Common myeloid progenitor, CD34-positive (primary cell): ENCODE measurements at regions not wholly inside any gene's neighbourhood (a gene's known extent, or its start where the extent isn't known, plus 50 kb on each side); places are given as distances from the start of the nearest gene placed in this dataset.
"Not testable (repeated sequence)": the region's sequence is repeated elsewhere in the genome, so short reads cannot be mapped to it uniquely, and the experiment has no call there.

ENCODE experiments used
- CTCF ChIA-PET: fragments of 350-600 bp; sonication (Branson Sonifier 250); formaldehyde crosslinking; loops from one replicate; lab custom pipeline; 2021; ENCODE audit warnings: antibody characterized with exemption; lab: Charles Lee
- POLR2A ChIA-PET: fragments of 350-600 bp; sonication (Branson Sonifier 250); formaldehyde crosslinking; loops from one replicate; lab custom pipeline; 2021; ENCODE audit warnings: antibody characterized with exemption; lab: Charles Lee
- DNase-seq, 3 donors: peaks; one replicate each; pipeline versions ENCODE4 v3.0.0 to v3.0.0-alpha.2; 2013
- H3K27ac ChIP-seq, 2 experiments: 1 replicate in 1 of 2; 2 replicates in 1 of 2; pipeline ENCODE4 v1.7.0; 2013; ENCODE audit warnings: inconsistent platforms in 2 of 2, low read length in 2 of 2, mild to moderate bottlenecking in 2 of 2, low read depth in 1 of 2, moderate library complexity in 1 of 2; ENCODE audit not compliant: severe bottlenecking in 2 of 2, insufficient read depth in 1 of 2, poor library complexity in 1 of 2
- H3K27me3 ChIP-seq, 5 experiments: replicated peaks in 2 of 5; 1 replicate in 3 of 5; 2 replicates in 2 of 5; pipeline versions ENCODE4 v1.6.1 to v1.7.0; 2013; ENCODE audit warnings: low read length in 4 of 5, mild to moderate bottlenecking in 2 of 5, moderate library complexity in 2 of 5, inconsistent platforms in 1 of 5; ENCODE audit not compliant: insufficient read depth in 5 of 5, control insufficient read depth in 4 of 5
- H3K36me3 ChIP-seq, 4 experiments: 1 replicate in 2 of 4; 2 replicates in 2 of 4; pipeline versions ENCODE4 v1.6.1 to v1.7.0; 2013; ENCODE audit warnings: low read length in 3 of 4, control low read depth in 1 of 4, mild to moderate bottlenecking in 1 of 4; ENCODE audit not compliant: control insufficient read depth in 4 of 4, insufficient read depth in 4 of 4
- H3K4me1 ChIP-seq, 4 experiments: 1 replicate in 3 of 4; 2 replicates in 1 of 4; pipeline versions ENCODE4 v1.6.1 to v1.7.1; 2013; ENCODE audit warnings: low read length in 3 of 4, mild to moderate bottlenecking in 3 of 4, control low read depth in 1 of 4, inconsistent platforms in 1 of 4, moderate library complexity in 1 of 4; ENCODE audit not compliant: control insufficient read depth in 4 of 4, insufficient read depth in 4 of 4; ENCODE audit errors: control extremely low read depth in 1 of 4
- H3K4me3 ChIP-seq, 7 experiments: 1 replicate in 4 of 7; 2 replicates in 3 of 7; pipeline versions ENCODE4 v1.5.1 to v1.7.0; 2013; ENCODE audit warnings: mild to moderate bottlenecking in 7 of 7, low read length in 6 of 7, moderate library complexity in 6 of 7, inconsistent platforms in 2 of 7, low read depth in 2 of 7, control low read depth in 1 of 7; ENCODE audit not compliant: insufficient read depth in 4 of 7, control insufficient read depth in 1 of 7; ENCODE audit errors: extremely low read depth in 1 of 7
- H3K9me3 ChIP-seq, 5 experiments: 1 replicate in 4 of 5; 2 replicates in 1 of 5; pipeline versions ENCODE4 v1.6.1 to v1.7.1; 2013; ENCODE audit warnings: low read length in 4 of 5, mild to moderate bottlenecking in 2 of 5, inconsistent platforms in 1 of 5, low read depth in 1 of 5, moderate library complexity in 1 of 5; ENCODE audit not compliant: control insufficient read depth in 4 of 5, insufficient read depth in 2 of 5; ENCODE audit errors: control extremely low read depth in 1 of 5
- WGBS: methylation state at CpG from one replicate; pipeline ENCODE4 v1.1.5; 2013; ENCODE audit not compliant: insufficient coverage; 5-methylcytosine and 5-hydroxymethylcytosine counted together

GRCh38 chr2:59761966-59762365 is 791.5 kb downstream of the BCL11A start:
- no peak for DNase-seq
- WGBS: no CpG with 5 or more reads among the region's 1 CpG
- no peaks in the 10 kb centered on the region for H3K4me1 ChIP-seq
- no peak overlapping the region for H3K4me3 ChIP-seq
- H3K27ac ChIP-seq: no peak overlapping the region
- POLR2A ChIA-PET: no interaction called here
- no peaks in the 10 kb centered on the region for H3K36me3 ChIP-seq
- CTCF ChIA-PET: no interaction called here
- no peaks in the 10 kb centered on the region for H3K9me3 ChIP-seq
- no peaks in the 10 kb centered on the region for H3K27me3 ChIP-seq

- ChIA-PET POLR2A (no interaction called here), CTCF (no interaction called here)
- peaks cover 0 to 10% (median 8%) of the 10 kb centered on the region in 4 experiments for H3K4me1 ChIP-seq
- H3K9me3 ChIP-seq: no peaks in the 10 kb centered on the region
- no peaks in the 10 kb centered on the region for H3K27me3 ChIP-seq
- no peak overlapping the region for H3K4me3 ChIP-seq
- WGBS: 92% methylated on average over 4 of the region's 5 CpGs
- no peaks in the 10 kb centered on the region for H3K36me3 ChIP-seq
- no peak overlapping the region for H3K27ac ChIP-seq
- no peak for DNase-seq
Observed at GRCh38 chr2:59756150-59756549, 797.3 kb downstream of the BCL11A start.

- H3K27ac ChIP-seq: no peak overlapping the region
- DNase-seq: no peak
- ChIA-PET CTCF (no interaction called here), POLR2A (no interaction called here)
- no peaks in the 10 kb centered on the region for H3K36me3 ChIP-seq
- H3K4me3 ChIP-seq: no peak overlapping the region
- no peaks in the 10 kb centered on the region for H3K9me3 ChIP-seq
- no peaks in the 10 kb centered on the region for H3K27me3 ChIP-seq
- 100% methylated on average over 3 of the region's 9 CpGs for WGBS
- H3K4me1 ChIP-seq: peaks cover 0 to 10% (median 8%) of the 10 kb centered on the region in 4 experiments
Observed at GRCh38 chr2:59754011-59754735, 799.3 kb downstream of the BCL11A start.

- no peak overlapping the region for H3K27ac ChIP-seq
- WGBS: no CpG with 5 or more reads among the region's 1 CpG
- POLR2A ChIA-PET: no interaction called here
Observed at GRCh38 chr2:59752512-59752911, 800.9 kb downstream of the BCL11A start.

GRCh38 chr2:59752071-59752470 is 801.4 kb downstream of the BCL11A start:
- Histone ChIP-seq H3K36me3 (no peaks in the 10 kb centered on the region), H3K9me3 (no peaks in the 10 kb centered on the region), H3K4me1 (peaks cover 0 to 10% (median 8%) of the 10 kb centered on the region in 4 experiments), H3K27me3 (no peaks in the 10 kb centered on the region), H3K4me3 (no peak overlapping the region), H3K27ac (no peak overlapping the region)
- ChIA-PET POLR2A (no interaction called here), CTCF (interaction anchor here (1.1 kb wide), 1 partner anchor 178 kb away, joined by 3 read pairs; no protein-coding TSS in a partner anchor)
- 89% methylated on average over 1 of the region's 2 CpGs for WGBS
- peak in 2 of 3 donors; percentile 7 to 10 for DNase-seq

More at GRCh38 chr2:59752512-59752911, 800.9 kb downstream of the BCL11A start:
- CTCF ChIA-PET: interaction anchor here (0.9 kb wide), 1 partner anchor 16 kb away, joined by 3 read pairs; no protein-coding TSS in a partner anchor
- peak; percentile 11 to 41 (median 35) for DNase-seq
- Histone ChIP-seq H3K36me3 (no peaks in the 10 kb centered on the region), H3K4me1 (peaks cover 0 to 10% (median 8%) of the 10 kb centered on the region in 4 experiments), H3K9me3 (no peaks in the 10 kb centered on the region), H3K27me3 (no peaks in the 10 kb centered on the region), H3K4me3 (no peak overlapping the region)

- DNase-seq, H3K9me3 ChIP-seq, H3K27me3 ChIP-seq, H3K4me3 ChIP-seq, H3K27ac ChIP-seq, POLR2A ChIA-PET, H3K4me1 ChIP-seq, H3K36me3 ChIP-seq: not testable (repeated sequence)
- CTCF ChIA-PET: interaction anchor here (1.1 kb wide), 1 partner anchor 177 kb away, joined by 3 read pairs; no protein-coding TSS in a partner anchor
- 100% methylated on average over 1 of the region's 4 CpGs for WGBS
Observed at GRCh38 chr2:59751214-59751613, 802.2 kb downstream of the BCL11A start.

- H3K27me3 ChIP-seq: no peaks in the 10 kb centered on the region
- no peak for DNase-seq
- ChIA-PET CTCF (no interaction called here), POLR2A (no interaction called here)
- no peaks in the 10 kb centered on the region for H3K9me3 ChIP-seq
- no peaks in the 10 kb centered on the region for H3K4me1 ChIP-seq
- H3K27ac ChIP-seq: no peak overlapping the region
- H3K36me3 ChIP-seq: no peaks in the 10 kb centered on the region
- no peak overlapping the region for H3K4me3 ChIP-seq
- no CpG with 5 or more reads among the region's 1 CpG for WGBS
Observed at GRCh38 chr2:59746291-59746690, 807.2 kb downstream of the BCL11A start.
